OCI-LY7 (cell line): ENCODE measurements at regions not wholly inside any gene's neighbourhood (a gene's known extent, or its start where the extent isn't known, plus 50 kb on each side); places are given as distances from the start of the nearest gene placed in this dataset.

Experiments used
- BruUV-seq: library from RNA; stranded (reverse); fragments of 400-500 nt; replicated peaks from 2 replicates; lab custom pipeline; 2021; lab: Mats Ljungman, UMichigan
- CTCF ChIA-PET: fragments of 300-600 bp; sonication (Branson Sonifier 250); formaldehyde crosslinking; loops from one replicate; lab custom pipeline; 2022; ENCODE audit warnings: antibody characterized with exemption; ENCODE audit not compliant: unreplicated experiment; lab: Charles Lee
- POLR2A ChIA-PET: fragments of 300-600 bp; sonication (Branson Sonifier 250); formaldehyde crosslinking; loops from one replicate; lab custom pipeline; 2022; ENCODE audit warnings: antibody characterized with exemption; lab: Charles Lee
- DNase-seq: peaks from one replicate; pipeline ENCODE4 v3.0.0-alpha.2; 2015; ENCODE audit warnings: low spot score
- H2AFZ ChIP-seq: fragments of 200-600 bp; sonication (generic), shearing (Covaris generic); 2 replicates; pipeline ENCODE4 v1.6.1; 2014; ENCODE audit warnings: mild to moderate bottlenecking, antibody characterized with exemption, low read length, moderate library complexity
- H3K27ac ChIP-seq: fragments of 200-600 bp; sonication (generic); 2 replicates; pipeline ENCODE4 v1.5.1; 2014; ENCODE audit warnings: mixed run types, low read depth, mild to moderate bottlenecking, moderate library complexity, low read length, inconsistent platforms; ENCODE audit not compliant: poor library complexity, severe bottlenecking
- H3K36me3 ChIP-seq: fragments of 200-600 bp; sonication (generic); 2 replicates; pipeline ENCODE4 v1.6.1; 2014; ENCODE audit warnings: mild to moderate bottlenecking, antibody characterized with exemption, low read length, moderate library complexity, mixed read lengths; ENCODE audit not compliant: insufficient read depth
- H3K4me1 ChIP-seq: fragments of 200-600 bp; sonication (generic); 2 replicates; pipeline ENCODE4 v1.5.1; 2014; ENCODE audit warnings: mild to moderate bottlenecking, low read length; ENCODE audit not compliant: insufficient read depth, poor library complexity, severe bottlenecking
- H3K4me2 ChIP-seq: fragments of 200-600 bp; sonication (generic); 2 replicates; pipeline ENCODE4 v1.6.1; 2014; ENCODE audit warnings: mild to moderate bottlenecking, low read length
- H3K4me3 ChIP-seq: fragments of 200-600 bp; sonication (generic); 2 replicates; pipeline ENCODE4 v1.5.1; 2014; ENCODE audit warnings: mild to moderate bottlenecking, low read depth, low read length; ENCODE audit not compliant: poor library complexity, severe bottlenecking
- H3K79me2 ChIP-seq: fragments of 200-600 bp; sonication (generic); 2 replicates; pipeline ENCODE4 v1.6.1; 2016; ENCODE audit warnings: low read depth, mild to moderate bottlenecking, low read length, moderate library complexity, mixed read lengths; ENCODE audit not compliant: insufficient read depth
- H3K9me2 ChIP-seq: fragments of 200-600 bp; sonication (generic); 2 replicates; pipeline ENCODE4 v1.6.1; 2016; ENCODE audit warnings: mild to moderate bottlenecking, low read length, mixed read lengths; ENCODE audit not compliant: insufficient read depth
- H3K9me3 ChIP-seq: fragments of 200-600 bp; sonication (generic); 2 replicates; pipeline ENCODE4 v1.6.1; 2014; ENCODE audit warnings: mild to moderate bottlenecking, mixed run types, low read length, mixed read lengths
- H4K20me1 ChIP-seq: fragments of 200-600 bp; sonication (generic); 2 replicates; pipeline ENCODE4 v1.6.1; 2014; ENCODE audit warnings: mild to moderate bottlenecking, antibody characterized with exemption, low read length, moderate library complexity, mixed read lengths; ENCODE audit not compliant: insufficient read depth
- EZH2phosphoT487 ChIP-seq: fragments of 200-600 bp; sonication (generic); IDR thresholded peaks from 2 replicates; pipeline ENCODE4 v1.6.1; 2018; ENCODE audit warnings: low read depth, borderline replicate concordance, mild to moderate bottlenecking, mixed run types, antibody characterized with exemption, low read length, moderate library complexity, mixed read lengths
- intact Hi-C: fragments of 100-400 bp; cut with micrococcal nuclease; formaldehyde crosslinking; loops from one replicate; pipeline ENCODE4 v1.10.0; 2022; ENCODE audit not compliant: unreplicated experiment
- TF ChIP-seq, protein P1 (sequence below): fragments of 200-600 bp; sonication (generic); conservative IDR thresholded peaks from 2 replicates; pipeline ENCODE4 v1.5.1; 2014; ENCODE audit warnings: mild to moderate bottlenecking, antibody characterized with exemption, low read length, moderate library complexity, mixed read lengths

DNA sequence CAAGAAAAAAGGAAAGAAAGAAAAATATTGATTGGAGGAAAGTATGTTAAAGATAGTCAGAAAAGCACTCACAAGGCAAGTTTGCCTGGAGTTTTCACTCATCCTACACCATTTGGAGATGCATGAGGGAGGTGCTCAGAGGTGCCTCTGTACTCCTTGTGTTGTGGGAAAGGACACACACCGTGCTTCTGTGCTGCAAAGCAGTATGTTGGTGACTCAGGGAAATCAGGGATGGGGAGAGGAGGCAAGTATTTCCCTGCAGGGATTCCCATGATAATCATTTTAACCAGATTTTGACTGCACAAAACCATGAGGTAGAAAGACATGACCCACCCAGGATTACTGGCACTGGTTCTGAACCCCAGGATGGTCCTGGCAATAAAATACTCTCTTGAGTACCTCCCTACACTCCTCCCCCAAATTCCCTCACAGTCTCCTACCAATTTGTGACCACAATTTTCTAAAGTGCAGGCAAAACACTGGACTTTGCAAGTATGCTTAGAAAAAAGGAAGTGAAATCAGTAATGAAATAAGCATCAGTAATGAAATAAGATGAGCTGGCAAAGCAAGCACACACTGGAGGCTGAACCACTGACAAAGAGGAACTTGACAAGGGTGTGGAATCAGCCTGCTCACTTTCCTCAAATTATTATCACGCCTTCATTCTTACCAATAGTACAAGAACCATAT is 155.5 kb upstream of the ACVR2A start:
- CTCF ChIA-PET: no interaction called here
- POLR2A ChIA-PET: interaction anchor here (0.5 to 0.7 kb wide), 2 partner anchors 18 to 458 kb away, joined by 3 read pairs; no protein-coding TSS in a partner anchor
- no TSS peak for BruUV-seq
- no peaks in the 10 kb centered on the region for H3K36me3 ChIP-seq
- peak; percentile 18 for DNase-seq
- no peak overlapping the region for H3K4me2 ChIP-seq
- no peaks in the 10 kb centered on the region for H3K9me3 ChIP-seq
- intact Hi-C loops: no loop called here
- no peaks in the 10 kb centered on the region for H3K79me2 ChIP-seq
- H3K4me1 ChIP-seq: no peaks in the 10 kb centered on the region
- no peak overlapping the region for H3K4me3 ChIP-seq
- H2AFZ ChIP-seq: no peak overlapping the region
- H3K27ac ChIP-seq: no peak overlapping the region
- no peak for TF ChIP-seq EZH2phosphoT487
- H4K20me1 ChIP-seq: no peaks in the 10 kb centered on the region
- no peaks in the 10 kb centered on the region for H3K9me2 ChIP-seq

DNA sequence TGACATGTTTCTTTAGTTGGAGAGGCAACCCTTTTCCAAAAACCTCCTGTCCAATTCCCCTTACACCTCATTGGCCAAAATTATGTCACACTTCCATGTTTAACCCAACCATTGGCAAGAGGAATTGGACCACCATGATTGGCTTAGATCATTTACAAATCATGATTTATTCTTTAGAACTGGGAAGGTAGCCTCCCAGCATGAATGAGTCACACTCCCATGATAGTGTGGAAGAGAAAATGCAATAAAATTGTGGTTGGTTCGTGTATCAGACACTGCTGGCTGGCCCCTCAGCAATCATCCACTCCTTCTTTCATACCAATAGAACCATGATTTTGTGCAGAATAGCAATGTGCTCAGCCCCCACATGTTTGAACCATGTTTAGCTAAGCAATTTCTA is 156.6 kb upstream of the ACVR2A start:
- Histone ChIP-seq H2AFZ (no peak overlapping the region), H3K9me3 (no peaks in the 10 kb centered on the region), H3K4me2 (no peak overlapping the region), H3K9me2 (no peaks in the 10 kb centered on the region), H3K36me3 (no peaks in the 10 kb centered on the region), H3K79me2 (no peaks in the 10 kb centered on the region), H4K20me1 (no peaks in the 10 kb centered on the region), H3K27ac (no peak overlapping the region), H3K4me3 (no peak overlapping the region), H3K4me1 (no peaks in the 10 kb centered on the region)
- intact Hi-C loops: no loop called here
- TF ChIP-seq, protein P1, sequence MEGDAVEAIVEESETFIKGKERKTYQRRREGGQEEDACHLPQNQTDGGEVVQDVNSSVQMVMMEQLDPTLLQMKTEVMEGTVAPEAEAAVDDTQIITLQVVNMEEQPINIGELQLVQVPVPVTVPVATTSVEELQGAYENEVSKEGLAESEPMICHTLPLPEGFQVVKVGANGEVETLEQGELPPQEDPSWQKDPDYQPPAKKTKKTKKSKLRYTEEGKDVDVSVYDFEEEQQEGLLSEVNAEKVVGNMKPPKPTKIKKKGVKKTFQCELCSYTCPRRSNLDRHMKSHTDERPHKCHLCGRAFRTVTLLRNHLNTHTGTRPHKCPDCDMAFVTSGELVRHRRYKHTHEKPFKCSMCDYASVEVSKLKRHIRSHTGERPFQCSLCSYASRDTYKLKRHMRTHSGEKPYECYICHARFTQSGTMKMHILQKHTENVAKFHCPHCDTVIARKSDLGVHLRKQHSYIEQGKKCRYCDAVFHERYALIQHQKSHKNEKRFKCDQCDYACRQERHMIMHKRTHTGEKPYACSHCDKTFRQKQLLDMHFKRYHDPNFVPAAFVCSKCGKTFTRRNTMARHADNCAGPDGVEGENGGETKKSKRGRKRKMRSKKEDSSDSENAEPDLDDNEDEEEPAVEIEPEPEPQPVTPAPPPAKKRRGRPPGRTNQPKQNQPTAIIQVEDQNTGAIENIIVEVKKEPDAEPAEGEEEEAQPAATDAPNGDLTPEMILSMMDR: no peak
- no peak for TF ChIP-seq EZH2phosphoT487
- CTCF ChIA-PET: no interaction called here
- no peak for DNase-seq
- no TSS peak for BruUV-seq
- POLR2A ChIA-PET: no interaction called here

DNA sequence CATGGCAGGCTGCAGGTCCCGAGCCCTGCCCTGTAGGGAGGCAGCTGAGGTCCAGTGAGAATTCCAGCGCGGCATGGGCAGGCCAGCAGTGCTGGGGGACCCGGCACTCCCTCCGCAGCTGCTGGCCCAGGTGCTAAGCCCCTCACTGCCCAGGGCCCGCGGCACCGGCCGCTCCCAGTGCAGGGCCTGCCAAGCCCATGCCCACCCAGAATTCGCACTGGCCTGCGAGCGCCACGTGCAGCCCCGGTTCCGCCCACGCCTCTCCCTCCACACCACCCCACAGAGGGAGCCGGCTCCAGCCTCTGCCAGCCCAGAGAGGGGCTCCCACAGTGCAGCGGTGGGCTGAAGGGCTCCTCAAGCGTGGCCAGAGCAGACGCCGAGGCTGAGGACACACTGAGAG is 158.5 kb upstream of the ACVR2A start:
- Histone ChIP-seq H3K4me2 (no peak overlapping the region), H4K20me1 (no peaks in the 10 kb centered on the region), H3K79me2 (no peaks in the 10 kb centered on the region), H3K9me3 (no peaks in the 10 kb centered on the region), H3K4me3 (no peak overlapping the region), H3K9me2 (no peaks in the 10 kb centered on the region), H3K4me1 (no peaks in the 10 kb centered on the region), H3K27ac (no peak overlapping the region), H3K36me3 (no peaks in the 10 kb centered on the region), H2AFZ (no peak overlapping the region)
- DNase-seq: no peak
- TF ChIP-seq, protein P1: no peak
- TF ChIP-seq EZH2phosphoT487: no peak
- CTCF ChIA-PET: no interaction called here
- BruUV-seq: no TSS peak
- POLR2A ChIA-PET: no interaction called here
- intact Hi-C loops: no loop called here
